Tibial nerve (tissue), 4 donors: ENCODE measurements at regions not wholly inside any gene's neighbourhood (a gene's known extent, or its start where the extent isn't known, plus 50 kb on each side); places are given as distances from the start of the nearest gene placed in this dataset.

ENCODE experiments used
- DNase-seq, 2 donors: peaks; one replicate each; pipeline ENCODE4 v3.0.0-alpha.2; 2019; ENCODE audit warnings: low spot score in 2 of 2
- H3K27ac ChIP-seq, 4 donors: fragments of 200-600 bp; sonication (generic) in 3 of 4; one replicate each; pipeline ENCODE4 v1.5.1; 2017 to 2019; ENCODE audit warnings: mild to moderate bottlenecking in 1 of 4
- H3K27me3 ChIP-seq, 2 donors: fragments of 200-600 bp; sonication (generic) in 1 of 2; one replicate each; pipeline versions ENCODE4 v1.5.1 to v1.6.0; 2017 to 2019
- H3K36me3 ChIP-seq, 3 donors: fragments of 200-600 bp; sonication (generic); one replicate each; pipeline ENCODE4 v1.5.1; 2018 to 2019
- H3K4me1 ChIP-seq, 4 donors: fragments of 200-600 bp; sonication (generic) in 3 of 4; one replicate each; pipeline ENCODE4 v1.5.1; 2017 to 2019
- H3K4me3 ChIP-seq, 4 donors: fragments of 200-600 bp; sonication (generic) in 3 of 4; one replicate each; pipeline ENCODE4 v1.5.1; 2017 to 2019; ENCODE audit warnings: mild to moderate bottlenecking in 1 of 4, moderate library complexity in 1 of 4
- H3K9me3 ChIP-seq, 4 donors: fragments of 200-600 bp; sonication (generic) in 3 of 4; one replicate each; pipeline ENCODE4 v1.5.1; 2017 to 2019
- EP300 ChIP-seq, 2 donors: sonication (generic); formaldehyde crosslinking; IDR thresholded peaks; one replicate each; pipeline ENCODE4 v1.6.1; 2017; ENCODE audit warnings: antibody characterized with exemption in 2 of 2, mild to moderate bottlenecking in 1 of 2
- POLR2A ChIP-seq, 2 donors: fragments of 450-650 bp; IDR thresholded peaks; one replicate each; pipeline ENCODE4 v1.6.1; 2017; ENCODE audit warnings: antibody characterized with exemption in 2 of 2, mild to moderate bottlenecking in 2 of 2, moderate library complexity in 2 of 2
- WGBS, 2 donors: methylation state at CpG; one replicate each; pipeline ENCODE4 v1.1.5; 2018; 5-methylcytosine and 5-hydroxymethylcytosine counted together
- TF ChIP-seq, protein P1 (sequence below), 5 experiments: fragments of 200-600 bp in 3 of 5; fragments of 450-650 bp in 2 of 5; sonication (generic) in 3 of 5; IDR thresholded peaks; one replicate each; pipeline ENCODE4 v1.5.1; 2016 to 2019; ENCODE audit warnings: antibody characterized with exemption in 5 of 5, mild to moderate bottlenecking in 3 of 5, moderate library complexity in 2 of 5

DNA sequence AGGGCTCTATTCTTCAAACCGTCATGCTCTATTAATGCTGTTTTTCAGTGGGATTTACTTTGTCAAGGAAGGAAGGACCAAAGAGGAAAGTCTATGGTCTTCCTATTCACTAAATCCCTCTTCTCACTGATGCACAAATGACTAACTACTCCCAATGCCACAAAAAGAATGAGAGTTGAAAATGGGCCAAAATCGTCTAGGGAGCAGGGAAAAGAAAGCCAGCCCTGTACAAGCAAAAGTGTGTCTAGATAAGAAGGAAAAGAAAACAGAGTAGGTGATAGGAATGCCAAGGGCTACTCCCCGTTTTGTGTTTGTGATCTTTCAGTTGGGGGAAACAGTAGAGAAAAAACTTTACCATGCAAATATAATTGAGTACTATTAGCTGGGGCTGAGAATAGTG lies 97.2 kb upstream of the TMCO5A start:
- DNase-seq, result no peak
- no peak overlapping the region for H3K4me3 ChIP-seq
- H3K36me3 ChIP-seq, result no peaks in the 10 kb centered on the region
- WGBS, 2 donors, result 32 to 43% methylated on average over 3 of the region's 3 CpGs
- H3K27ac ChIP-seq, result no peak overlapping the region
- TF ChIP-seq, protein P1, sequence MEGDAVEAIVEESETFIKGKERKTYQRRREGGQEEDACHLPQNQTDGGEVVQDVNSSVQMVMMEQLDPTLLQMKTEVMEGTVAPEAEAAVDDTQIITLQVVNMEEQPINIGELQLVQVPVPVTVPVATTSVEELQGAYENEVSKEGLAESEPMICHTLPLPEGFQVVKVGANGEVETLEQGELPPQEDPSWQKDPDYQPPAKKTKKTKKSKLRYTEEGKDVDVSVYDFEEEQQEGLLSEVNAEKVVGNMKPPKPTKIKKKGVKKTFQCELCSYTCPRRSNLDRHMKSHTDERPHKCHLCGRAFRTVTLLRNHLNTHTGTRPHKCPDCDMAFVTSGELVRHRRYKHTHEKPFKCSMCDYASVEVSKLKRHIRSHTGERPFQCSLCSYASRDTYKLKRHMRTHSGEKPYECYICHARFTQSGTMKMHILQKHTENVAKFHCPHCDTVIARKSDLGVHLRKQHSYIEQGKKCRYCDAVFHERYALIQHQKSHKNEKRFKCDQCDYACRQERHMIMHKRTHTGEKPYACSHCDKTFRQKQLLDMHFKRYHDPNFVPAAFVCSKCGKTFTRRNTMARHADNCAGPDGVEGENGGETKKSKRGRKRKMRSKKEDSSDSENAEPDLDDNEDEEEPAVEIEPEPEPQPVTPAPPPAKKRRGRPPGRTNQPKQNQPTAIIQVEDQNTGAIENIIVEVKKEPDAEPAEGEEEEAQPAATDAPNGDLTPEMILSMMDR (IDR thresholded peaks at IDR 0.05), result no peak
- TF ChIP-seq EP300 (IDR thresholded peaks at IDR 0.05) (no peak), POLR2A (IDR thresholded peaks at IDR 0.05) (no peak)
- no peaks in the 10 kb centered on the region for H3K4me1 ChIP-seq
- peaks cover 0 to 18% (median 0%) of the 10 kb centered on the region in 4 donors for H3K9me3 ChIP-seq
- H3K27me3 ChIP-seq, result no peaks in the 10 kb centered on the region

DNA sequence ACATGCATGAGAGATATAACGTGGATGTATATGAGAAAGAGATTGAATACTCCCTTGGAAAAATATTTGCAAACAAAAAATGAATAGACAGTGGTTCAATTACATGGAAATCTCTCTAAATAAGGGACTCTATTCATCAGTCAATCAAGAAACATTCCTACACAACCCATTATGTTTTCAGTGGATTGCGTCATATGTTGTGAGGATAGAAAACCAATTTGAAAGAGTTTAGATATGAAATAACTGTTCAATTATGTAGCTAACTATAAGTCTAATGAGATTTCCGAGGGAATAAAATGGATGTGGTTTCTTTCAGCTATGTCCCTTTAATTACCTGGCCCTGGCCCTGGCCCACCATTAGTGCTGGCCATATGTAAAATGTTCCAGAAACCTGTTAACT lies 86.7 kb upstream of the TMCO5A start:
- no peak for DNase-seq

DNA sequence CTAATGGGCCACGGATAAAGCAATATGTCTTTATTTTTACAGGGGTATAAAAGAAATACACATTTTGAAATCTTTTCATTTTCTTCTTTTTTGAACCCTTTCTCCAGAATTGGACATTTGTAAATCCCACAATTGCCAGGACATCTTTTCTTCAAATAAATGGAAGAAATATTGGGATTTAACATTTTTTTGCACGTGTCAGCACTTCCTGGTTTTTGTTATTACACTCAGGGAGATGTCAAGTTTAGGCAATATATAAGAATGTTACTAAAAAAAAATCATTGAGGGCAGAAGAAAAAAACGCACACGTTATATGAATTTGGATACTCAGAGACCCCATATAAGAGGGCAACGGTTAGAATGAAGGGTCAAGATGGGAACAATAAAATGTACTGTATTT lies 78.3 kb upstream of the TMCO5A start:
- Histone ChIP-seq H3K27me3 (no peaks in the 10 kb centered on the region), H3K4me3 (no peak overlapping the region), H3K4me1 (no peaks in the 10 kb centered on the region), H3K27ac (no peak overlapping the region), H3K36me3 (no peaks in the 10 kb centered on the region), H3K9me3 (no peaks in the 10 kb centered on the region)
- TF ChIP-seq EP300 (IDR thresholded peaks at IDR 0.05), result no peak
- TF ChIP-seq, protein P1 (IDR thresholded peaks at IDR 0.05), result no peak
- TF ChIP-seq POLR2A (IDR thresholded peaks at IDR 0.05), result no peak
- no peak for DNase-seq
- 59 to 74% methylated on average over 5 of the region's 5 CpGs for WGBS, 2 donors

More for the DNA sequence above, 86.7 kb upstream of the TMCO5A start:
- WGBS, 2 donors, result 46 to 47% methylated on average over 3 of the region's 3 CpGs
- Histone ChIP-seq H3K36me3 (no peaks in the 10 kb centered on the region), H3K4me3 (no peak overlapping the region), H3K27me3 (no peaks in the 10 kb centered on the region), H3K27ac (no peak overlapping the region), H3K4me1 (no peaks in the 10 kb centered on the region), H3K9me3 (peaks cover 0 to 13% (median 0%) of the 10 kb centered on the region in 4 donors)
- TF ChIP-seq, protein P1 (IDR thresholded peaks at IDR 0.05), result no peak
- TF ChIP-seq POLR2A (IDR thresholded peaks at IDR 0.05) (no peak), EP300 (IDR thresholded peaks at IDR 0.05) (no peak)

DNA sequence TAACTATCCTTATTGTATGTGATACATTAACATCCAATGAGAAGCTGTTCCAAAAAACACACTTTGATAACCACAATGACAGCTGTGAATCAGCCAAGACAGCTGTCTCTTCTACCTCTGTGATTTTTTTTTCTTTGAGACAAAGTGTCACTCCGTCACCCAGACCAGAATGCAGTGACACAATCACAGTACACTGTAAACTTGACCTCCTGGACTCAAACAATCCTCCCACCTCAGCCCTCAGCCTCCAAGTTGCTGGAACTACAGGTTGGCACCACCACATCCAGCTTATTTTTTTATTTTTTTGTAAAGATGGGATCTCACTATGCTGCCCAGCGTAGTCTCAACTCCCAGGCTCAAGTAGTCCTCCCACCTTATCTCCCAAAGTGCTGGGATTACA lies 73.5 kb upstream of the TMCO5A start:
- Histone ChIP-seq H3K4me1 (no peaks in the 10 kb centered on the region), H3K36me3 (no peaks in the 10 kb centered on the region), H3K27me3 (no peaks in the 10 kb centered on the region), H3K4me3 (no peak overlapping the region), H3K27ac (no peak overlapping the region), H3K9me3 (no peaks in the 10 kb centered on the region)
- TF ChIP-seq, protein P1 (IDR thresholded peaks at IDR 0.05), result no peak
- no peak for TF ChIP-seq POLR2A (IDR thresholded peaks at IDR 0.05)
- no peak for DNase-seq
- 69 to 90% methylated on average over 2 of the region's 2 CpGs for WGBS, 2 donors

DNA sequence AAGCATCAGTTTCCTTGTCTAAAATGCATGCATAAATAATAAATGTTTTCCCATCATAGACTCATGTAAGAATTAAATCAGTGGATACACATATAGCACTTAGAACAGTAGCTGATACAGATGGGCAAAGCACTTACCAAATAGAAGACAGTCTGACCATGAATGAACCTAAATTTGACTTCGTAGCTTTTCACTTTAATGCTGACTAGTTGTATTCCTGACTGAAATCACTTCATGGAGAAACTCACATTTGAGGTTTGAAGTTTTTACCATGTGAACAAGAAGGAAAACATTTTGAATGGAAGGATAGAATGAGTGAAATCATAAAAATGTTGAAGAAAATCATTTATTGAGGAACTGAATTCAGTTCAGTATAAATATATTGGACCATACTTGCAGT lies 68.8 kb upstream of the TMCO5A start:
- no peaks in the 10 kb centered on the region for H3K4me1 ChIP-seq

More for the DNA sequence above, 68.8 kb upstream of the TMCO5A start:
- Histone ChIP-seq H3K27me3 (no peaks in the 10 kb centered on the region), H3K9me3 (no peaks in the 10 kb centered on the region), H3K4me3 (no peak overlapping the region), H3K36me3 (no peaks in the 10 kb centered on the region), H3K27ac (no peak overlapping the region)
- no peak for DNase-seq
- WGBS, 2 donors, result 90 to 100% methylated on average over 1 of the region's 1 CpG
- TF ChIP-seq EP300 (IDR thresholded peaks at IDR 0.05) (no peak), POLR2A (IDR thresholded peaks at IDR 0.05) (no peak)
- TF ChIP-seq, protein P1 (IDR thresholded peaks at IDR 0.05), result no peak
